OCI-LY1 (cell line): ENCODE measurements at regions not wholly inside any gene's neighbourhood (a gene's known extent, or its start where the extent isn't known, plus 50 kb on each side); places are given as distances from the start of the nearest gene placed in this dataset.

Source experiments
- CTCF ChIP-seq: fragments of 200-600 bp; sonication (generic), shearing (Covaris generic); IDR thresholded peaks from 2 replicates; pipeline ENCODE4 v1.5.1; 2017; ENCODE audit warnings: mild to moderate bottlenecking, antibody characterized with exemption, low read length, moderate library complexity, mixed read lengths
- EZH2 ChIP-seq: fragments of 200-600 bp; sonication (generic), shearing (Covaris generic); IDR thresholded peaks from 2 replicates; pipeline ENCODE4 v1.8.0; 2017; ENCODE audit warnings: borderline replicate concordance, mixed run types, mild to moderate bottlenecking, antibody characterized with exemption, low read length, moderate library complexity, mixed read lengths

GRCh38 chr4:18645351-18645750 lies 623.8 kb upstream of the LCORL start:
- no peak for TF ChIP-seq EZH2
- TF ChIP-seq CTCF, result no peak
